Keratinocyte (primary cell): ENCODE measurements at regions not wholly inside any gene's neighbourhood (a gene's known extent, or its start where the extent isn't known, plus 50 kb on each side); places are given as distances from the start of the nearest gene placed in this dataset.

ENCODE experiments used
- DNase-seq: peaks from one replicate; pipeline ENCODE4 v3.0.0-alpha.2; 2011; ENCODE audit warnings: low read depth, missing footprints, low spot score
- FAIRE-seq: peaks from 2 replicates; lab custom pipeline; 2011; peaks lifted over from hg19 to GRCh38; lab: Jason Lieb, UNC
- H2AFZ ChIP-seq: 2 replicates; pipeline ENCODE4 v1.6.0; 2012; ENCODE audit warnings: low read length, control low read depth, inconsistent platforms; ENCODE audit not compliant: control insufficient read depth
- H3K27ac ChIP-seq: 2 replicates; pipeline ENCODE4 v1.5.1; 2011; ENCODE audit warnings: low read length; ENCODE audit not compliant: control insufficient read depth, insufficient read depth
- H3K27me3 ChIP-seq: 3 replicates; pipeline ENCODE4 v1.6.0; 2011; ENCODE audit warnings: low read length; ENCODE audit not compliant: control insufficient read depth, insufficient read depth; ENCODE audit errors: extremely low read depth
- H3K36me3 ChIP-seq, 2 experiments: 2 replicates in 1 of 2; 3 replicates in 1 of 2; pipeline ENCODE4 v1.5.1; 2011; ENCODE audit warnings: low read length in 2 of 2, mild to moderate bottlenecking in 1 of 2; ENCODE audit not compliant: control insufficient read depth in 2 of 2, insufficient read depth in 2 of 2; ENCODE audit errors: extremely low read depth in 1 of 2
- H3K4me1 ChIP-seq: 3 replicates; pipeline ENCODE4 v1.5.1; 2011; ENCODE audit warnings: low read length; ENCODE audit not compliant: control insufficient read depth, insufficient read depth; ENCODE audit errors: extremely low read depth
- H3K4me2 ChIP-seq: 3 replicates; pipeline ENCODE4 v1.6.0; 2011; ENCODE audit warnings: low read depth, low read length; ENCODE audit not compliant: control insufficient read depth, insufficient read depth; ENCODE audit errors: extremely low read depth
- H3K4me3 ChIP-seq, 3 experiments: fragments of 200-600 bp in 1 of 3; sonication (generic) in 1 of 3; 2 replicates in 2 of 3; 3 replicates in 1 of 3; pipeline ENCODE4 v1.5.1; 2011 to 2016; ENCODE audit warnings: low read length in 3 of 3, mild to moderate bottlenecking in 3 of 3, control low read depth in 2 of 3, inconsistent platforms in 1 of 3, low read depth in 1 of 3, mixed read lengths in 1 of 3, mixed run types in 1 of 3, moderate library complexity in 1 of 3; ENCODE audit not compliant: control insufficient read depth in 2 of 3, insufficient read depth in 2 of 3; ENCODE audit errors: extremely low read depth in 1 of 3
- H3K79me2 ChIP-seq: 2 replicates; pipeline ENCODE4 v1.6.0; 2012; ENCODE audit warnings: low read length; ENCODE audit not compliant: control insufficient read depth, insufficient read depth
- H3K9ac ChIP-seq: 3 replicates; pipeline ENCODE4 v1.6.0; 2011; ENCODE audit warnings: low read length; ENCODE audit not compliant: control insufficient read depth, insufficient read depth; ENCODE audit errors: extremely low read depth
- H3K9me1 ChIP-seq: 3 replicates; pipeline ENCODE4 v1.6.0; 2011; ENCODE audit warnings: low read length; ENCODE audit not compliant: control insufficient read depth, insufficient read depth; ENCODE audit errors: extremely low read depth
- H3K9me3 ChIP-seq: 2 replicates; pipeline ENCODE4 v1.5.1; 2012; ENCODE audit warnings: low read depth, low read length; ENCODE audit not compliant: control insufficient read depth
- H4K20me1 ChIP-seq: 3 replicates; pipeline ENCODE4 v1.6.0; 2011; ENCODE audit warnings: low read length; ENCODE audit not compliant: control insufficient read depth, insufficient read depth; ENCODE audit errors: extremely low read depth
- CTCF ChIP-seq, 3 experiments: IDR thresholded peaks in 1 of 3; conservative IDR thresholded peaks in 1 of 3; optimal IDR thresholded peaks in 1 of 3; 2 replicates in 2 of 3; 3 replicates in 1 of 3; pipeline versions ENCODE3 to v1.5.1; 2011; ENCODE audit warnings: low read length in 3 of 3, mild to moderate bottlenecking in 3 of 3, moderate library complexity in 2 of 3, control low read depth in 1 of 3, inconsistent platforms in 1 of 3; ENCODE audit not compliant: insufficient read depth in 2 of 3; ENCODE audit errors: extremely low read depth in 1 of 3
- EZH2 ChIP-seq: IDR thresholded peaks from one replicate; pipeline ENCODE4 v1.6.1; 2012; ENCODE audit warnings: inconsistent platforms, mild to moderate bottlenecking, low read length, moderate library complexity
- dilution Hi-C: fragments of 300-500 bp; cut with MboI; formaldehyde crosslinking; loops from one replicate; pipeline ENCODE4 v1.7.0; 2020; ENCODE audit warnings: low sequenced_read_pairs; ENCODE audit not compliant: extremely low pct_ligation_motif_present

- Histone ChIP-seq H3K27me3 (no peaks in the 10 kb centered on the region), H4K20me1 (no peaks in the 10 kb centered on the region), H3K79me2 (no peaks in the 10 kb centered on the region), H2AFZ (no peak overlapping the region), H3K9me3 (no peaks in the 10 kb centered on the region), H3K4me1 (no peaks in the 10 kb centered on the region), H3K9me1 (no peaks in the 10 kb centered on the region), H3K4me2 (no peak overlapping the region), H3K9ac (no peak overlapping the region), H3K36me3 (no peaks in the 10 kb centered on the region), H3K27ac (no peak overlapping the region), H3K4me3 (no peak overlapping the region)
- no peak for DNase-seq
- FAIRE-seq: no peak
- TF ChIP-seq EZH2 (no peak), CTCF (optimal IDR thresholded peaks at IDR 0.05 in 1 of 3, IDR thresholded peaks at IDR 0.05 in 1 of 3, conservative IDR thresholded peaks at IDR 0.05 in 1 of 3; ENCODE audit: extremely low read depth in 1 of 3, insufficient read depth in 2 of 3, low read length in 3 of 3) (no peak)
- dilution Hi-C loops: no loop called here
Observed at GRCh38 chr2:138183705-138184104, 219.4 kb downstream of the HNMT start.

GRCh38 chr2:138184428-138184827 lies 220.2 kb downstream of the HNMT start:
- no peak for FAIRE-seq
- H4K20me1 ChIP-seq: no peaks in the 10 kb centered on the region
- H3K36me3 ChIP-seq: no peaks in the 10 kb centered on the region
- H3K4me1 ChIP-seq: no peaks in the 10 kb centered on the region
- H3K9me1 ChIP-seq: no peaks in the 10 kb centered on the region
- no peaks in the 10 kb centered on the region for H3K27me3 ChIP-seq
- no peak for TF ChIP-seq CTCF (optimal IDR thresholded peaks at IDR 0.05 in 1 of 3, IDR thresholded peaks at IDR 0.05 in 1 of 3, conservative IDR thresholded peaks at IDR 0.05 in 1 of 3; ENCODE audit: extremely low read depth in 1 of 3, insufficient read depth in 2 of 3, low read length in 3 of 3)
- no peak overlapping the region for H3K27ac ChIP-seq
- no peaks in the 10 kb centered on the region for H3K79me2 ChIP-seq
- H3K4me3 ChIP-seq: no peak overlapping the region
- no peak for DNase-seq
- no peaks in the 10 kb centered on the region for H3K9me3 ChIP-seq
- no peak overlapping the region for H2AFZ ChIP-seq
- no peak overlapping the region for H3K9ac ChIP-seq
- H3K4me2 ChIP-seq: no peak overlapping the region
- dilution Hi-C loops: no loop called here
